HG03139 (cell line): ENCODE measurements at regions not wholly inside any gene's neighbourhood (a gene's known extent, or its start where the extent isn't known, plus 50 kb on each side); places are given as distances from the start of the nearest gene placed in this dataset.
"Not testable (repeated sequence)": the region's sequence is repeated elsewhere in the genome, so short reads cannot be mapped to it uniquely, and the experiment has no call there.

Experiments used
- ATAC-seq: cut with Tn5 transposase; IDR thresholded peaks from one replicate; pipeline ENCODE4 v1.9.1; 2021; ENCODE audit not compliant: unreplicated experiment

DNA sequence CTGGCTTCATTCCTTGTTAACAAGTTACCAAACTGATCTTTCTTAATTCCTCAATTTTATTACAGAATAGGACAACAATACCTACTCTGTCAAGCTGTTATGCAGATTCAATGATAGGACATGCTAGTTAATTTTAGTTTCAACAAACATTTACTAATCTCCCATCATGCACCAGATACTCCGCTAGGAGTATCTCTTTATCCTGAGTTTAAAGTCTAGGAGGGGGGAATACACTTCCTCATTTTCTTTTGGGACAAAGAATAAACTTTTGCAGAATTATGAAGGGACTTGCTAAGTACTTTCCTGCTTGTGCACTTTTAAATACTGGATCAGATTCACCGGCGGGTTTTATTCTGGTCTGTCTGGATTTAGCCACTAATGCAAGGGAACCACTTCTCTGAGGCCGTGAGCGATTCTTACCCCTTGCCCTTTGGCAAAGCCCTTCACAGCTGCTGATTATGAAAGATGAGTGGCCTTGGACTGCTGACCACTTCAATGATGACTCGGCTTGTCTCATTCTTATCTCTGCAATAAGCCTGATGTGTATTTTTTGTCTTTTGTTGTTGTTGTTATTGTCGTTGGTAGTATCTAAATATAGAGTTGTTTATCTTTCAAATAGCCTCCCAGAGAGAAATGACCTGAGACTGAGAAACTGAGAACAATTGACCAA lies 73.9 kb downstream of the RMI1 start:
- ATAC-seq, result no peak

DNA sequence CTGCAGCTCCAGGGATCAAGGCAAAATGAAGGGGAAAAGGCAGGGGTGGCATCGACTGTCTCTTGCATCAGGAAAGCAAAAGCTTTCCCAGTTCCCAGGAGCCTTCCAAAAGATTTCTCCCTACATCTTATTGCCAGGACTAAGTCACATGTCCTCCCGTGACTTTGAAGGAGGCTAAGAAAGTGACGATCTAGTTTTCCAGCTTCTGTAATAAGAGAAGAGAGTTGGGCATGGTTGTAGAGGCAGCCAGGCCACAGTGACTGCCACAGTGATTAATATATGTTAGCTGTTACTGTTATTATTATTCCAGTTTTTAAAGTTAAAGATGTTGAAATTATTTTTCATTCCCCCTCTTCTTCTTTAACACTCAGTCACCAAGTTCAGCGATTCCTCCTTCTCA lies 77.1 kb downstream of the RMI1 start:
- ATAC-seq, result no peak

- no peak for ATAC-seq
Observed at GRCh38 chr9:84059936-84060335, 79.3 kb downstream of the RMI1 start.

GRCh38 chr9:84061613-84062193 lies 81.1 kb downstream of the RMI1 start:
- ATAC-seq, result no peak

DNA sequence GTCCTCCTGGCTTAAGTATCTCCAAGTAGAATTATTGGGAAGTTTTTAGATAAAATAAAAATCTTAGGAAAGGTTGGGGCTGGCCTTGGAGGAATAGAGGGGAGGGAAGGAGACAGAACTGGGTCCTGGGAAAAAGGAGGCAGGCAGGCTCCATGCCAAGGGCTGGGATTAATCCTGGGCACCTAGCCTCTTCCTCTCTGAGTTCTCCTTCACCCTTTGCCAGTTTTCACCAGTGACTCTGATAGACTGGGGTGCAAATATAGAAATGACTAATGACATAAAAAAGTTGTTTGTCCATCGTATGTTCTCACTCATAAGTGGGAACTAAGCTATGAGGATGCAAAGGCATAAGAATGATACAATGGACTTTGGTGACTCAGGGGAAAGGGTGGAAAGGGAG lies 81.9 kb downstream of the RMI1 start:
- no peak for ATAC-seq

DNA sequence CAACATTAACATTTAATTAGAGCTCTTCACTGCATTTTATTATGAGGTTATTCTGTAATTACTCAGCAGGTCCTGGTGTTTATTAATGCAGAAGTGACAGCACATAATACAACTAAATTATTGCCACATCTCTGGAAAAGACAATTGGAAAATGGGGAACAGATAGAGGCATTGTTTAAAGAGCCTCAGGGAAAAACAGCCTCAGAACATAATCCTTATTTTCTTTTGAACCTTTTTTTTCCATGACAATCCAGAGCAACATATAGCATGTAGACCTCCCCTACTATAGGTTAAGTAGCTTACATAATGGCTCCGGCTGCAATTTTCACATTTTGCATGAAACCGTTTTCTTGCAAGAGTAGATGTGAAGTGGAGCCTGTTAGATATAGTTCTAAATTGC lies 87.2 kb downstream of the RMI1 start:
- ATAC-seq, result no peak

- no peak for ATAC-seq
Observed at GRCh38 chr9:84068872-84069271, 88.3 kb downstream of the RMI1 start.

- ATAC-seq, result no peak
Observed at GRCh38 chr9:84070590-84070989, 90.0 kb downstream of the RMI1 start.

DNA sequence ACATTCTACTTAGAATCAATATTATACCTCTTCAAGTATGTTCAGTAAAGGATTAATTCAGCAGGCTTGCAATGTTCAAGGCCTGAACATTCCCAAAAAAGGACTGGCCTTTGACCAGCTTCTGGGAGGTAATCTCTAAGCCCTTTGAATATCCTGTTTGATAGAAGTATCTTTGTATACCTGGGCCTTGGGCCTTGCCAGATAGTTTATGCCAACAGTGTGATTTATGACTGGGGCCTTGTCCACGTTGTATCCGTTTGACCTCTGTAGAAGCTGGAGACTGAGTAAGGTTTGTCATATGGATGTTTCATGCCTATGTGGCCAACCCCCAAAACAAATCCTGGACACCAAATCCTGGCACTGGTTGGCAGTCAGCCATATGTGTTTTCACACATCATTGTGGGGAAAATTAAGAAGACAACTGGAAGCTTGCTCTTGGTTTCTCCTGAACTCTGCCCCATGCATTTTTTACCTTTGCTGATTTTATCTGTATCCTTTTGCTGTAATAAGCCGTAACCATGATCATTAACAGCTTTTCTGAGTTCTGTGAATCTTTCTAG lies 92.1 kb downstream of the RMI1 start:
- ATAC-seq, result no peak

DNA sequence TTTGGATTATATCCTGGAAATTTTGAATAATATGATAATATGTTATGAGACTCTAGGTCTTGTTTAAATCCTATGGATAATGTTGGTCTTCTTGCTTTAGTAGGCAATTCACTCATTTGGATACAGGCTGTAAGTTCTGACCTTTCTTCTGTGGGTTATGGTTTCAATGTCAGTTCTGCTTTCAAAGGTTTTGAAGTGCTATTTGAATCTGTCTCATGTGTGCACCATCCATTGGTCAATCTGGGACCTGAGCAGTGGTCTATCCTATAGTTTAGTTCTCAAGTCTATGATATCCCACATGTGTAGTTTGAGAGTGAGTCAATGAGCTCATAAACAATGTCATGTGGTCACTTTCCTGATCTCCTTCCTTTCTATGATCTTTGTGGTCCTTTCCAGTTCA lies 94.4 kb downstream of the RMI1 start:
- ATAC-seq, result no peak

- ATAC-seq, result no peak
Observed at GRCh38 chr9:84076384-84076783, 95.8 kb downstream of the RMI1 start.

DNA sequence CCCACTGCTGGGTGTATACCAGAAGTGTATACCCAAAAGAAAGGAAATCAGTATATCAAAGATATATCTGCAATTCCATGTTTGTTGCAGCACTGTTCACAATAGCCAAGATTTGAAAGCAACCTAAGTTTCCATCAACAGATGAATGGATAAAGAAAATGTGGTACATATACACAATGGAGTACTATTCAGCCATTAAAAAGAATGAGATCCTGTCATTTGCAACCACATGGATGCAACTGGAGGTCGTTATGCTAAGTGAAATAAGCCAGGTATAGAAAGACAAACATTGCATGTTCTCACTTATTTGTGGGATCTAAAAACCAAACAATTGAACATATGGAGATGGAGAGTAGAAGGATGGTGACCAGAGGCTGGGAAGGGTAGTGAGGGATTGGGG lies 97.2 kb downstream of the RMI1 start:
- ATAC-seq, result not testable (repeated sequence)

GRCh38 chr9:84079994-84080393 lies 99.4 kb downstream of the RMI1 start:
- no peak for ATAC-seq

- ATAC-seq, result no peak
Observed at GRCh38 chr9:84101964-84102632, 121.5 kb downstream of the RMI1 start.

DNA sequence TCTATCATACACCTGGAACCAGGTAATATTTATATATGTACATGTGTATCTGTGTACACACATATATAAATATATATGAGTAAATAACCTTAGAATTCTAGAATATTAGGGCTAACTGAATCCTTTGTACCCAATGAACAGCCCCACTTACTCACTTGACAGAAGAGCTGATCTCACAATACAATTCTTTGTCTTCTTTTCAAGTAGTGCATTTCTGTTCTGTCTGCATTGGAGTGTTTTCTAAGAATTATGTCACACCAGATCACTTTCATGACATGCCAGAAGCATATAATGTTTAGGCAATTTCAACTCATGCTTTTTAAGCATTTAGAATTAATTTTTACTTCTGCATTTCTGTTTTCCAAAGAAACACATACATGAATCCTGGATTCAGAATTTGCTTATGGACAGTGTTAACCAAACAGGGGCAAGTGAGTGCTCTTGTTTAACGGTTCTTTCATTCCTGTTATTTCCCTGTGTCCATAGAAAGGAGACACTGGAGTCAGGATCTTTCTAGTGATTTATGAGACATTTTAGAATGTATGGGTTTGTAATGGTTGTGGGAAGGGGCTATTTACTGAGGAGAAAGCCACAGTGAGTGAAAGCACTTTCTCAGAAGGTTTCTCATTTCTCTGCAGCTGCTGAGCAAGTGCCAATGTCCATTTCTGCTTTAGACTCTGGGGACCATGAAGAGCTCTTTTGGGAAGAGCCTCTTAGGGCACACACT lies 123.2 kb downstream of the RMI1 start:
- ATAC-seq, result no peak

GRCh38 chr9:84107081-84107480 lies 126.5 kb downstream of the RMI1 start:
- no peak for ATAC-seq

- no peak for ATAC-seq
Observed at GRCh38 chr9:84107995-84108394, 127.4 kb downstream of the RMI1 start.

DNA sequence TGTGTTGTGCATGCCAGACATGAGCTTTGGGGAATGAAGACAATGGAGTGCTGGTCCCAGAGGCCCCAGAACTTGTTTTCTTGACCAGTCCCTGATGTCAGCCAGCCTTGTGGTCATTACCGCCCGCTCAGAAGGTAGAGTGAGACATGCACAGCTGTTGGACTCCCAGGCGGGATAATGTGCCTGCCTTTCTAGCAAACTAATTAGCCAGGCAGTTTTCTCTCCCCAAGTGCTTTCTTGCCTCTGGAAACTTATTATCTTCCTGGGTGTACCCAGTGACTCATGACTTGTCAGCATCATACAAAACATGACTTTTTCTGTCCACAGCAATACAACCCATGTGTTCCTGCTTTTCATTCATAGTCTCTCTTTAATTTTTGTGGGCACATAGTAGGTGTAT lies 131.1 kb downstream of the RMI1 start:
- ATAC-seq, result no peak

GRCh38 chr9:84121991-84122523 lies 141.5 kb downstream of the RMI1 start:
- no peak for ATAC-seq

- ATAC-seq, result no peak
Observed at GRCh38 chr9:84122572-84122971, 142.0 kb downstream of the RMI1 start.

DNA sequence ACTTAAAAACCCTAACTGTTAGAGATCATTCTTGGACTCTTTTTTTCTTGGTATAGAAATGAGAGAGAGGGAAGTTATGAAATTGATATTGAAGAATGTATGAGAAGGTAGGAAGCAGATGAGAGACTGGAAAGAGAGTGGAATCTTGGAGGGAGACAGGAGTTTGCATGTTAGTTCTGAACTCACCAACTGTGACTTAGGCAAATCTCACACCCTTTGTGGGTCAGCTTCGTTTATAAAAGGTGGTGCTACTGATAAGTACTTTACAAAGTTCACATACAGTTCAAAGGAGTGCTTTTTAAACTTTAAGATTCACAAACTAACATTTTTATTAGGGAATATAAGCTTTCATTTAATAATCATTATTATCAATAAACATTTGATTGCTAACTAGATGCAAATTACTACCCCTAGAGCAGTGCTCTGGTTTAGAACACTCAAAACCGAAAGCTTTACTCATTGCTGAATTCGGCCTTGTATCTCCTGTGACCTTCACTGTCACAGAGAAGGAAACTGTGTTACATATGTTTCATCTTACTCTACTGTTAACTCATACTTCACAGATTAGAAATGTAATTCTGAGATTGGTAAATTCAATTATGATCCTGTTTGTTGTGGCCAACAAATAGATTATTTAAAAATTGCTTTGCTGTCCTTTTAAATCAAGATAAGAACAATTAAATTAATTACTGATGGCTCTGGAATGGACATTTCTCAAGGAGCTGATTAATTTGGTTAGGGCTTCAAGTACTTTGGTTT lies 143.2 kb downstream of the RMI1 start:
- peak; percentile 74 for ATAC-seq
